HG03066 (cell line): ENCODE measurements at regions not wholly inside any gene's neighbourhood (a gene's known extent, or its start where the extent isn't known, plus 50 kb on each side); places are given as distances from the start of the nearest gene placed in this dataset.
"Not testable (repeated sequence)": the region's sequence is repeated elsewhere in the genome, so short reads cannot be mapped to it uniquely, and the experiment has no call there.

Experiments
- ATAC-seq: cut with Tn5 transposase; IDR thresholded peaks from one replicate; pipeline ENCODE4 v1.9.1; 2021; ENCODE audit warnings: low read depth; ENCODE audit not compliant: unreplicated experiment

DNA sequence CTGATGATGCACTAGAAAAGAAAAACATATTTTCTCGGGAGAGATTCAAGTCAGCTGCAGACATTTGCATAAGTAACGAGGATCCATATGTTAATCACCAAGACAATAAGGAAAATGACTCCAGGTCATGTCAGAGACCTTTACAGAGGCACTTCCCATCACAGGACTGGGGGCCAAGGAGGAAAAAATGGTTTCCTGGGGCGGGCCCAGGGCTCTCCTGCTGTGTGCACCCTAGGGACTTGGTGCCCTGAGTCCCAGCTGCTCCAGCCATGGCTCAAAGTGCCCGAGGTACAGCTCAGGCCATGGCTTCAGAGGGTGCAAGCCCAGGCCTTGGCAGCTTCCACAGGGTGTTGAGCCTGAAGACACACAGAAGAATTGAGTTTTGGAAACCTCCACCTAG, 415.4 kb upstream of the FRG1 start:
- no peak for ATAC-seq

DNA sequence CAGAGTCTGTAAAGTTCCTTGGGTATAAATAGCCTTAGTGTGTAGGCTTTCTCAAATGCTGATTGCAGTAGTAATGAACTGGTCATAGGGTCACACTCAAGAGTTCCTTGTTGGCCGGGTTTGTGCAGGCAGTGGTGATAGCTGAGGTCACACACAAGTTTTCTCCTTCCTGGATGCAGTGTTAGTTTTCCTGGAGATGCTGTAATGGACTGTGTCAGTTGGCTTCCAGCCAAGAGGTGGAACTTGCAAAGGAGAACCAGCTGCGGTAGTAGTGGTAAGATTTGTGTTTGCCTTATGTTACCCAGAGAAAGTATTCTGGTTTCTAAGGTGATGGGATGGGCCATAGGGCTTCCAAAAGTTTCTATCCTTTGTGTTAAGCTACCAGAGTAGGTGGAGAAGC, 409.8 kb upstream of the FRG1 start:
- no peak for ATAC-seq

DNA sequence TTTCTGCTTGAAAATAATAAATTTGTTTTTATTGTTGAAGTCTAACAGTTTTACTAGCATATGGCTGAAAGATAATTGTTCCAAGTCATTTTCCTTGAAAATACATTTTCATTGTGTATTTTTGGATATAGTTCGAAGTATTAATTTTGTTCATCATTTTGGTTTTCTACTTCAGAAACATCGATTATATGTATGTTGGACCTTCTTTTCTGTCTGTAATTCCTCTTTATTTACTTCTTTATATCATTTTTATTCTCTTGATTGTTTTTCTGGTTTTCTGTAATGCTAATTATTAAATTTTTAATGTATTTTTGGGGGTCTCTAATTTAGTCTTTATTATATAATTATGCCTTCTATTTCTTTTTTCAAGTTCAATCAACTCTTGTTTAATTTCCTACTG, 407.1 kb upstream of the FRG1 start:
- no peak for ATAC-seq

DNA sequence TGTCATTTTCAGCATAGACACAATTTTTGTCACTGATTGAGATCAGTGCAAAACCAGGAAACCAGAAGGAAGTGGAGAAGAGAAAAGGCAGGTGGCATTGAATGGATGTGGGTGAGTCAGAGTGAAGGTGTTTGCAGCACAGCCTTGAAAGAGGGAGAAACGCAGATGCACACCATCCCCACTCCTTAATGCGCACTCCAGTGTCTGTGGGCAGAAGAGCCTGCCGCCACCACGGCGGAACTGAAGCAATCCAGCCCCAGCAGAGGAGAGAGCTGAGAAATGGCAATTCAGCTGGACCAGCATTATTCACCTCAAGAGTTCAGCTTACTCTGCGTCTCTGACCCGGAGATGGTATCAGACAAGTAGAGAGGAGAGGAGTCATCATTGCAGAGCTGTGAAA, 393.1 kb upstream of the FRG1 start:
- ATAC-seq = no peak

DNA sequence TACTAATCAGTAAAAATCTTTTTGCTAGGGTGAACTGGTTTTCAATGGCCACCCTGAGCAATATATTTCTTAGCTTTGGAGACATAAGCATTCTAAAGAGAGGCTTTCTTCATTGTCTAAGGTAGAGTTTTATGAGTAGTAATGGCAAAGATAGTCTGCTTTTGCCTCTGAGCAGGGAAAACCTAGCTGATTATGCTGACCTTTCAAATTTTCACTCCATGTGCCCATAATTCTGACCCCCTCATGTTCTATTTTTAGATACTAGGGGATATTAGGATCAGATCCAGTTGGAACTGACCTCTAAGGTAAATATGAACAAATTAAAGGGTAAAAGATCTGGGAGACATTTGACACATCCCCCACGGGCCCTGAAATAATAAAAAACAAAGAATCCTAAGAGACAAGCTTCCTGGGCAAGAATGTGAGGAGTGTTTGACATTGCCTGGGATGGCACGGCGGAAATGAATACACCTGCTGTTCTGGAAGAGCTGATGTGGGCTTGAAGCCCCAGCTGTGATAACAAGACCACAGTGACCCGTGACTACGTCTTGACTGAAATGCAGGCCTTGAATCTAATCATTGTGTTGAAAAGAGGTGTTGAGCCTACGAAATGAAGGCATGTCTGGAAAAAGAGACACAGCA, 392.1 kb upstream of the FRG1 start:
- ATAC-seq = no peak

DNA sequence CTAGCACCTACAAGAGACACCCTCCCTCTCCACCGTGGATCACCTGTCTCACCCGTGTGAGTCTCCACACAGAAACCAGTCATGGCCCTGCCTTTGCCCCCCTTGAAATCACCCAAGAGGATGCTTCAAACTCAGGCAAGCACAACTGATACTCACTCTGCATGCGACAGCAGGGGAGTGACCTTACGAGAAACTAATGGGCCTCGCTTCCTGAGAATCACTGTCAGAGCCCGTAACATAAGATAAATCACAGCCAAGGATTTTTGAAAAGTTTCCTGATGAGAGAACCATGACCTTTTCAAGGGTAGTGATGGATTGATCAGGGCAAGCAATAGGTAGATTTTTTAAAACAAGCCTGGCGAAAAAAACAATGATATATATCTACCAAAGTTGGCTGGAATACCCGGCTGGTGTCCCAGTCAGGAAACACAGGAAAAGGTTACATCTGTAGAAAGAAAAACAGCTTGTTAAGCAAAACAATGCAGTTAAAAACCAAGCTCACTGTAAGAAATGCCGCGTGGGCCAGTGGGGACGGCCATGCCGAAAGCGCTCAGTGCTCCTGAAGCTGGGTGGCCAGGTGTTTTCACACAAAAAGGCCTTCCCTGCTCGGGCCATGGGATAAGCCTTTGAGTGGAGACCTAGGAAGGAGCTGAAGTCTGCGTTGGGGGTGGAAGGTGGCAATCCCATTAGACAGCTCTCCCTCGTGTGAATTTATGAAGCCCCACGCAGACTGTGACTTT, 388.6 kb upstream of the FRG1 start:
- not testable (repeated sequence) for ATAC-seq

DNA sequence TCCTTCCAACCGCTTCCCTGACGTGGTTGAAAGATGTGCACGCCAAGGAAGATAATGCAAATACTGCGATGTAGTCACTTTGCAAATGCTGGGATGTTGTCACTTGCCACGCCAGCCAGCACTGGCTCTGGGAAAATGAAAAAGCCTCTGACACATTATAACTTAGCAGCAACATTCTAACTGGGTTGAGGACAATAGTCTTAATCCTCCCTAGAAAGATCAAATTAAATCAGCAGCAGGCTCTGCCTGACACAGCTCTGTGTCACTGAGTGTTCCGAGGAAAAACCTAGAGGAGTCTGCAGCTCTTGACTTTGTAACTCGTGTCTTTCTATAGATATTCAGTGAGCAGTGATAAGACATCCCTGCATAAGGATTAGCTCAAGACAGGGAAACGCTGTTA, 380.1 kb upstream of the FRG1 start:
- not testable (repeated sequence) for ATAC-seq

DNA sequence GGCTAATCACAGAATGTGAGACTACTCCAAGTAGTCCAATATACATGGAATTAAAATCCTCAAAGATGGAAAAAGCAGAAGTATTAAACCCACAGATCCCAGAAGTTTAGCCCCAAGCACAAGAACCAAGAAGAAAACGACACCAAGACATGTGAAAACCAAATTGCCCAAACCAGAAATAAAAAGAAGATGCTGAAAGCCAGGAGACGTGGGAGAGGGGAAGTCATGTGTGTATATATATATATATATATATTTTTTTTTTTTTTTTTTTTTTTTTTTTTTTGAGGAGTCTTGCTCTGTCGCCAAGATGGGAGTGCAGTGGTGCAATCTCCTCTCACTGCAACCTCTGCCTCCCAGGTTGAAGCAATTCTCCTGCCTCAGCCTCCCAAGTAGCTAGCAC, 376.9 kb upstream of the FRG1 start:
- not testable (repeated sequence) for ATAC-seq

DNA sequence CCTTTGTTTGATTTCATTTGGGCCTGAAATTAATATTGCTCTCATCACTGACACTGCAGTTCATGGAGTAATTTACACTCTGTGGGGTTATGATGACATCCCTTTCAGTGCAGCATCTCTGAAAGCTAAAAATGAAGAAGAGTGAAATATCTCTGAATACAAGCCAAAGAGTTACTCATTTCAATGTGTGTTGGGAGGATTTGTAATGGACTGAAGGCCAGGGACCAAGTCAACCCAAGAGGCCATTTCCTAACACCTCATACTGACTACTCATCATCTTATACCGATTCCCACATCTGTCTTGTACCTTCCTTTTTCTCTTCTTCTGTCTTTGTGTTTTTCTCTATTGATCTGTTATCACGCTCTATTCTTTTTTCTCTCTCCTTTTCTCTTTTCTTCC, 374.4 kb upstream of the FRG1 start:
- ATAC-seq = not testable (repeated sequence)

DNA sequence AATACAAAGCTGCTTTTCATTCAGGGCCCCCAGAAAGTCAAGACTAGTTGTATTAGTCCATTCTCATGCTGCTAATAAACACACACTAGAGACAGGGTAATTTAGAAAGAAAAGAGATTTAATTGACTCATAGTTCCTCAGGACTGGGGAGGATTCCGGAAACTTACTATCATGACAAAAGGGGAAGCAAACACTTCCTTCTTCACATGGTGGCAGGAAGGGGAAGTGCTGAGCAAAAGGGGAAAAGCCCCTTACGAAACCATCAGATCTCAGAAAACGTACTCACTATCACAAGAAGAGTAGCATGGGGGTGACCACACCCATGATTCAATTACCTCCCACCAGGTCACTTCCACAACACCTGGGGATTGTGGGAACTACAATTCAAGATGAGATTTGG, 373.8 kb upstream of the FRG1 start:
- ATAC-seq = not testable (repeated sequence)

DNA sequence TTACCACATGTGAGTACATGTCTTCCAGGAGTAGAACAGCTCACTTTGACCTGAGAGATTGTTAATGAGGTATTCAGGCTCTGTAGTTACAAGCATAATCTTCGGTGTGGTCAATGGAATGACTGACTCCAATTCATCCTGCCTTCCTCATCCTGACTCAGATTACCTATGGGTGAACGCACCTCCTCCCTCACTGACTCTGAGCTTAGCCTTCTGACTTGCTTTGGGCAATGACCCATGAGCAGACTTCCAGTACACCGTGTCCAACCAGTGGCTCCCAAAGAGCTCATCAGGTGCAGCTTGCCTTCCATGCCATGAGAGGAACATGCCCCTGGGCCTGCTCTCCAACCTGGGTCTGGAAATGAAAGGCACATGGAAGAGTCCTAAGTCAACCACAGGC, 361.0 kb upstream of the FRG1 start:
- ATAC-seq = not testable (repeated sequence)

DNA sequence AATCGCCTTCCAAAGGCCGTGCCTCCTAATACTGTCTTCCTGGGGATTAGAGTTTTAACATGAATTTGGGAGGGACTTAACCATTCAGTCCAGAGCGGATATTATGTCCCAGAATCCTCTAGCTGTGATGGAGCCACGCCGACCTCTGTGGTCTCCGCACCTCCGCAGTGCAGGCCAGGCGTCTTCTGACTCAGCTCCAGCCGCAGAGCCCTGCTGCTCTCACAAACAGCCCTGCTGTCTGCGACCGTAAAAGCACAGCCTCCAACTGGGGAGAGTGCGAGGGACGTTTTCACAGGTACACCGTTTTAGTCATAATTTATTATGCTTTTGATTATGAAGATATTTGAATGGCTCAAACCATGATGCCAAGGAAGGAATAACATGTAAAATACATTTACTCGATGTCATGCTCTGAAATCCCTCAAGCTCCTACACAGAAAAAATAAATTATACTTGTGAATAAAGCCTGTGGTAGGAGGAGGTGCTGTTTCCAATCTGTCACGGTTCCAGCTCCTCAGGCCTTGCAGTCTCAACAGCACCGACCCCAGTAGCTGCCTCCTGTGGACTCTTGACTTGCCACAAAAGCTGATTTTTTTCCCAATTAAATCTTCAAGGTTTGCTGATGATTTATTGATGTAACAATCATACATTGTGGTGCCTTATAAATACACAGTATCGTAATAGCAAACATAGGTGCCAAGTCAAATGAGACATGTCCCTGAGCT, 353.6 kb upstream of the FRG1 start:
- ATAC-seq = not testable (repeated sequence)

DNA sequence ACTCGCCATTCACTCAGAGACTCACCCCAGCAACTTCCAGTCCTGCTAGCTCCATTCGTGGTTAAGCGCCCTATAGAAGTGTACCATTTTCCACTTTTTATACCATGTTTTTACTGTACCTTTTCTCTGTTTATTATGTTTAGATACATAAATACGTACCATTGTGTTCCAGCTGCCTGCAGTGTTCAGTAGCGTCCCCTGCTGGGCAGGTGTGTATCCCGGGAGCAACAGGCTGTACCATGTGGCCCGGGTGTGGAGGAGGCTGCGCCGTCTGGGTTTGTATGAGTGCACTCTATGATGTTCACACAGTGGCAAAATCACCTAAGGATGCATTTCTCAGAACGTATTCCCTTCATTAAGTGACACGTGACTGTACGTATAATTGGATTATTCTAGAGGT, 351.5 kb upstream of the FRG1 start:
- ATAC-seq = not testable (repeated sequence)

DNA sequence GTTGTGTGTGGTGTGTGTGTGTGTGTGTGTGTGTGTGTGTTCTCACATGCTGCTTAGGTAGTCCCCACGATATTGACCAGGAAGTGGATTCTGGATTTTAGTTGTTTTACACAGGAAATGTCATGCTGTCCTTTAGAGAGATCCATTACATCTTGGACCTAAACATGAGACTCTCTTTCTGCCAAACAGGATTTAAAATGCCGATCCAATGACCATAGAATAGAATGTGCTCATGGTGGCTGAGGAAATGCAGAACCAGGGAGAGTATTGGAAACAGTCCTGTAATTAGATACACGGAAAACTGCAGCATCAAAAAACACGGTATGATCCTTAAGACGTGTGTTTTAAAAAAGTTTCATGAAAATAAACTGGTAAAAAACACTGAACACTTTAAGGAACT, 347.8 kb upstream of the FRG1 start:
- no peak for ATAC-seq

DNA sequence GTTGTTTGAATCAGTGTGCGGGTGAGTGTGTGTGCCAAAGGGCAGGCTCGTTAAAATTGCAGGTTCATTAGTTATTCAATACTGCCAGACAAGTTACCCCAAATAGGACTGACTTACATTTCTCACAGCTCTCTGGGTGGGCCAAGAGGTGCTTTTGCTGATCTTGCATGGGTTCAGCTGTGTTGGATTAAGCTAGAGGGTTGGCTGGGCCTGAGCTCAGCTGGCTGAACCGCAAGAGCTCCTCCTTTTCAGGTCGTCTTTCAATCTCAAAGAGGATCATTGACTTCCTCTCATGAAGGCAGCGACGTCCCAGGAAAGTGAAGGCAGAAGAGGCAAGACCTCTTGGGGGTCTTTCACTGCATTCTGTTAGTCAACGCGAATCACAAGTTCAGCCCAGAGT, 343.3 kb upstream of the FRG1 start:
- ATAC-seq = no peak

DNA sequence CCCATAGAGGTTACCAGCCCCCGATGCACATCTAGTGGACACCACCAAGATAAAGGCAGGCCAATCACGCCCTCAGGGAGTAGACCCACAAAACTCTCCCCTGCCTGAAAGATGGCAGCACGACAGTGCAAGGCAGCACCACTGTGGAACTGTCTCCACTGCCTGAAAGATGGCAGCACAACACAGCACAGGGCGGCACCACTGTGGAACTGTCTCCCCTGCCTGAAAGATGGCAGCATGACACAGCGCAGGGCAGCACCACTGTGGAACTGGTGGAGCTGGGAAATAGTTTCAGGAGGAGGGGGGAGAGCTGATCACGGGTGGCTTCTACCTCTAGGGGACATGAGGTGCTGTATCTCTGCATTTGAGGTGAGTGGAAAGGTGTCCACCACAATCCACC, 340.4 kb upstream of the FRG1 start:
- ATAC-seq = no peak

DNA sequence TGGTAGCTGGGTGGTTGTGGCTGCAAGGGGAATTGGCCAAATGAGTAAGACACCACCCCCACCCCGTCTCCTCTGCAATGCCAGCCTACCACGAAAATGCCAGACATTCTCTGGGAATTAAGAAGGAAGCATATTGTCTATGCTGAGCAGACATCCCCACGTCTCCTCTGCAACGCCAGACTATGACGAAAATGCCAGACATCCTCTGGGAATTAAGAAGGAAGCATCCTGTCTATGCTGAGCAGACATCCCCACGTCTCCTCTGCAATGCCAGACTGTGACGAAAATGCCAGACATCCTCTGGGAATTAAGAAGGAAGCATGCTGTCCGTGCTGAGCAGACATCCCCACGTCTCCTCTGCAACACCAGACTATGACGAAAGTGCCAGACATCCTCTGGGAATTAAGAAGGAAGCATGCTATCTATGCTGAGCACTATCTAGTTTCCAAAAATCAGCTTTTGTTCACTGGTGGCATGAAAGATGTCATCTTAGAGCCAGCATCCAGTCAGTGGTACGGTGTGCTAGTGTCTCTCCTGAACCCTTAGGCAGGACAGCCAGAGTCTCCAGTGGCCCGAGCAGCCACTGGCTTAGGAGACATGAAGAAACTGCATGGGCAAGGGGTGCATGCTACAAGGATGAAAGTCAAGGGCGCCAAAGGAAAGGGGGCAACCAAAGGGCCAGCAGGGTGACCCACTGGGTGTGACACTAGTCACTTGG, 339.8 kb upstream of the FRG1 start:
- no peak for ATAC-seq

DNA sequence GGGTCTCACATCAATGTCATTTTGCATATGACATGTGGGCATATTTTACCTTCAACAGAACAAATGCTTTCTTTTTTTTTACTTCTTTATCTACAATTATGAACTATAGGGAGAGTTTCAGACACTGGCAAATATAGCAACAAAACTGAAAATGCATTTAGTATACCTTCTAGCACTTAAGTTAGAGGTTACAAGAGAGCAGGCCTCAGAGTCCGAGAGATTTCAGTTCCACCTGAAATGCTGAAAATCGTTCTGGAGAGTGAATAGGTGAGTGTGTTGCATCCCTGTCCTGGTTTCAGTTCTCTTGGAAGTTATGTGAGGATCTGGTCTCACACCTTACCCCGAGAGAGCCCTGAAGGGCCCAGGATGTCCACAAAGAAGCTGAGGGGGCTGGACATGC, 337.8 kb upstream of the FRG1 start:
- not testable (repeated sequence) for ATAC-seq

DNA sequence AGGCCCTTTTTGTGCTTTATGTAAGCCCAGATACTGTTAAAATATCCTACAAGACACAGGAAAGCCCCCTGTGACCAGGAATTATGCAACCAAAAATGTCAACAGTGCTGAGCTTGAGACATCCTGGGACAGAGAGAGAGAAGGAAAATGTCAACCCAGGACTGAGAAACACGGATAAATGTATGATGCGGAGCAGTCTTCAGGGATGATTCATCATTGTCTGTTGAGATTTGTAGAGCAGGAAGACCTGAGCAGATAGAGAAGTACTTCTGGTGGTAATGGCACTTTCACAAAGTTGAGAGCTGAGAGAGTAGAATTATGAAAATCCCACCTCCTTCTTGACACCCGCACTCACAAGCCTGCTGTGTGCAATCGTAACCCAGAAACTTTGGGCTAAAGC, 330.1 kb upstream of the FRG1 start:
- ATAC-seq = not testable (repeated sequence)

DNA sequence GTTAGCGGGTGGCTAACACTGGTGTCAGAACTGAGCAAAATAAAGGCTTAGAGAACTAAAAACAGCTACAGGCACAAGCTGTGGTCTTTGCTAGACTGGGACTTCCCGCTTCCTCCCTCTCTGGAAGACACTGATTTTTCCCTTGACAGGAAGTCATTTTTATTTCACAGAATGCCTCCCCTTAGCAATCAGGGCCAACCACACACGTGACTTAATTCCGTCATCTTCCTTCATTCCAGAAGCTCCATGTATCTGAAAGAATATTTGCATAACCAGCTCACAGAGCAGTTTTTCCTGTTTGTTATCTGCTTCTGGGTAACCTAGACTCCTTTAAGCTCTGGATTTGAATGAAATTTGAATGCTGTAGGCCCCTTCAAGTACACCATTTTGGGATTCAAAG, 327.5 kb upstream of the FRG1 start:
- ATAC-seq = no peak

DNA sequence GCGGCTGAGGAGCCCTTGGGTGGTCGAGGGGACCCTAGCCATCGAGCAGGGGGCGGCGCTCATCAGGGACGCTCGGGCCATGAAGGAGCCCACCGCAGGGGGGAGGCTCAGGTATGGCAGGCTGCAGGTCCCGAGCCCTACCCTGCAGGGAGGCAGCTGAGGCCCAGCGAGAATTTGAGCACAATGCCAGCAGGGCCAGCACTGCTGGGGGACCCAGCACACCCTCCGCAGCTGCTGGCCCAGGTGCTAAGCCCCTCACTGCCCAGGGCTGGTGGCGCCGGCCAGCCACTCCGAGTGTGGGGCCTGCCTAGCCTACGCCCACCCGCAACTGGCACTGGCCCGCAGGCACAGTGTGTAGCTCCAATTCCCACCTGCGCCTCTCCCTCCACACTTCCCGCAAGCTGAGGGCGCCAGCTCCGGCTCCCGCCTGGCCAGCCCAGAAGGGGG, 325.4 kb upstream of the FRG1 start:
- no peak for ATAC-seq
